H9 (cell line): ENCODE measurements at regions not wholly inside any gene's neighbourhood (a gene's known extent, or its start where the extent isn't known, plus 50 kb on each side); places are given as distances from the start of the nearest gene placed in this dataset.

Source experiments
- DNase-seq: peaks from one replicate; pipeline ENCODE4 v3.0.0-alpha.2; 2017
- H2AFZ ChIP-seq: one replicate; pipeline ENCODE4 v1.6.1; 2013; ENCODE audit warnings: mild to moderate bottlenecking, low read length, control low read depth, moderate library complexity
- H2AK5ac ChIP-seq: 2 replicates; pipeline ENCODE4 v1.6.1; 2013; ENCODE audit warnings: low read length, control low read depth, mixed read lengths; ENCODE audit not compliant: insufficient read length
- H2BK120ac ChIP-seq: one replicate; pipeline ENCODE4 v1.6.1; 2013; ENCODE audit warnings: low read depth, mild to moderate bottlenecking, low read length, control low read depth, inconsistent platforms; ENCODE audit not compliant: poor library complexity, severe bottlenecking
- H2BK12ac ChIP-seq: 2 replicates; pipeline ENCODE4 v1.6.1; 2013; ENCODE audit warnings: low read length, control low read depth, mixed read lengths, low read depth; ENCODE audit not compliant: insufficient read length
- H2BK15ac ChIP-seq: 2 replicates; pipeline ENCODE4 v1.6.1; 2013; ENCODE audit warnings: low read depth, low read length, control low read depth
- H2BK20ac ChIP-seq: one replicate; pipeline ENCODE4 v1.6.1; 2013; ENCODE audit warnings: low read depth, mild to moderate bottlenecking, low read length, control low read depth, inconsistent platforms; ENCODE audit not compliant: poor library complexity, severe bottlenecking
- H2BK5ac ChIP-seq: 2 replicates; pipeline ENCODE4 v1.6.1; 2013; ENCODE audit warnings: low read length, control low read depth, mixed read lengths; ENCODE audit not compliant: insufficient read length
- H3K14ac ChIP-seq: 2 replicates; pipeline ENCODE4 v1.6.1; 2013; ENCODE audit warnings: low read length, control low read depth; ENCODE audit not compliant: insufficient read depth
- H3K18ac ChIP-seq: 2 replicates; pipeline ENCODE4 v1.6.1; 2013; ENCODE audit warnings: low read depth, mild to moderate bottlenecking, mixed read lengths, low read length, control low read depth; ENCODE audit not compliant: insufficient read length
- H3K23ac ChIP-seq: 2 replicates; pipeline ENCODE4 v1.6.1; 2013; ENCODE audit warnings: low read length, control low read depth, mixed read lengths, low read depth; ENCODE audit not compliant: insufficient read length
- H3K23me2 ChIP-seq: 2 replicates; pipeline ENCODE4 v1.6.1; 2013; ENCODE audit warnings: low read depth, mild to moderate bottlenecking, mixed read lengths, low read length, control low read depth; ENCODE audit not compliant: insufficient read length, poor library complexity, severe bottlenecking
- H3K27ac ChIP-seq: 2 replicates; pipeline ENCODE4 v1.5.1; 2013; ENCODE audit warnings: low read length, control low read depth, mixed read lengths, low read depth; ENCODE audit not compliant: insufficient read length
- H3K27me3 ChIP-seq: 2 replicates; pipeline ENCODE4 v1.6.1; 2013; ENCODE audit warnings: low read length, control low read depth, inconsistent platforms; ENCODE audit not compliant: insufficient read depth
- H3K4ac ChIP-seq: 2 replicates; pipeline ENCODE4 v1.6.1; 2013; ENCODE audit warnings: low read depth, mild to moderate bottlenecking, control low read depth, inconsistent platforms, low read length, moderate library complexity
- H3K4me1 ChIP-seq: 2 replicates; pipeline ENCODE4 v1.6.1; 2013; ENCODE audit warnings: low read length, control low read depth, inconsistent platforms; ENCODE audit not compliant: insufficient read depth
- H3K4me2 ChIP-seq: 2 replicates; pipeline ENCODE4 v1.6.1; 2013; ENCODE audit warnings: low read length, control low read depth, mixed read lengths; ENCODE audit not compliant: insufficient read length, insufficient read depth
- H3K56ac ChIP-seq: 2 replicates; pipeline ENCODE4 v1.6.1; 2013; ENCODE audit warnings: low read depth, mild to moderate bottlenecking, mixed read lengths, low read length, control low read depth; ENCODE audit not compliant: insufficient read length
- H3K79me1 ChIP-seq: 2 replicates; pipeline ENCODE4 v1.6.1; 2013; ENCODE audit warnings: low read depth, mild to moderate bottlenecking, moderate library complexity, low read length, control low read depth, inconsistent platforms; ENCODE audit not compliant: insufficient read depth, poor library complexity, severe bottlenecking
- H3K79me2 ChIP-seq: 2 replicates; pipeline ENCODE4 v1.6.1; 2013; ENCODE audit warnings: low read length, control low read depth, inconsistent platforms; ENCODE audit not compliant: insufficient read depth
- H3K9ac ChIP-seq: 2 replicates; pipeline ENCODE4 v1.6.1; 2013; ENCODE audit warnings: low read length, control low read depth, mixed read lengths; ENCODE audit not compliant: insufficient read length; ENCODE audit errors: extremely low read depth
- H3K9me3 ChIP-seq: one replicate; pipeline ENCODE4 v1.6.1; 2013; ENCODE audit warnings: low read depth, low read length, inconsistent platforms; ENCODE audit not compliant: control insufficient read depth
- H3T11ph ChIP-seq: one replicate; pipeline ENCODE4 v1.6.1; 2013; ENCODE audit warnings: mild to moderate bottlenecking, low read length, control low read depth, inconsistent platforms
- H4K20me1 ChIP-seq: one replicate; pipeline ENCODE4 v1.6.1; 2013; ENCODE audit not compliant: control insufficient read depth, insufficient read length, insufficient read depth
- H4K5ac ChIP-seq: 2 replicates; pipeline ENCODE4 v1.6.1; 2013; ENCODE audit warnings: low read depth, mild to moderate bottlenecking, mixed read lengths, low read length, control low read depth; ENCODE audit not compliant: insufficient read length
- H4K8ac ChIP-seq: replicated peaks from 2 replicates; pipeline ENCODE4 v1.6.1; 2013; ENCODE audit warnings: low read length, control low read depth, mixed read lengths, low read depth; ENCODE audit not compliant: insufficient read length
- H4K91ac ChIP-seq: 2 replicates; pipeline ENCODE4 v1.6.1; 2013; ENCODE audit warnings: low read depth, mild to moderate bottlenecking, moderate library complexity, mixed read lengths, low read length, control low read depth; ENCODE audit not compliant: insufficient read length
- H3K27ac Mint-ChIP-seq, 3 experiments: 2 replicates in 2 of 3; 3 replicates in 1 of 3; pipeline ENCODE4 v1.8.0; 2020 to 2021; ENCODE audit warnings: mixed read lengths in 3 of 3, mild to moderate bottlenecking in 1 of 3, moderate library complexity in 1 of 3
- H3K27me3 Mint-ChIP-seq: 2 replicates; pipeline ENCODE4 v1.8.0; 2021; ENCODE audit warnings: low read depth, mild to moderate bottlenecking, moderate library complexity, mixed read lengths
- H3K36me3 Mint-ChIP-seq, 3 experiments: 2 replicates in 2 of 3; 3 replicates in 1 of 3; pipeline ENCODE4 v1.8.0; 2020 to 2021; ENCODE audit warnings: low read depth in 3 of 3, mixed read lengths in 3 of 3; ENCODE audit not compliant: insufficient read depth in 1 of 3
- H3K4me1 Mint-ChIP-seq, 2 experiments: 2 replicates each; pipeline ENCODE4 v1.8.0; 2020; ENCODE audit warnings: mixed read lengths in 2 of 2
- H3K4me3 Mint-ChIP-seq, 2 experiments: 2 replicates in 1 of 2; 3 replicates in 1 of 2; pipeline ENCODE4 v1.8.0; 2020 to 2021; ENCODE audit warnings: mild to moderate bottlenecking in 2 of 2, mixed read lengths in 2 of 2, moderate library complexity in 1 of 2
- H3K9me3 Mint-ChIP-seq, 2 experiments: 2 replicates in 1 of 2; 3 replicates in 1 of 2; pipeline ENCODE4 v1.8.0; 2020; ENCODE audit warnings: mild to moderate bottlenecking in 2 of 2, mixed read lengths in 2 of 2, moderate library complexity in 1 of 2
- CTCF ChIP-seq: fragments of 200-600 bp; sonication (generic); conservative IDR thresholded peaks from 3 replicates; pipeline ENCODE4 v1.8.0; 2021; ENCODE audit warnings: antibody characterized with exemption, mild to moderate bottlenecking

DNA sequence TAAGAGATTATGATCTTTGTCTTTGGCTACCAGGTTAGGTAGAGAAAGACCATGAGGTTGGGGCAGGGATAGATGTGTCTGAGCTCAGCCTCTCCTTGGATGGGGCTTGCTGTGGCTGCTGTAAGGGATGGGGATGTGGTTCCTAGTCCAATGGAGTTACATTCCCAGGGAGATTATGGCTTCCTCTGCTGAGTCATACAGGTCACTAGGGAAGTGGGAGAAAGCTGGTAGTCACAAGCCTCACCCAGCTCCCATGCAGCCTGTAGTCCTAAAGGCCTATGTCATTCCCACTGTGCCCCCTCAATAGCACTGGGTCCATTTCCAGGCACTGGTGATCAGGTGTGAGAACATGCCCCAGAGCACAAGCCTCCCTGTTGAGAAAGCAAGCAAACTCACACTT, 70.6 kb upstream of the CENPE start:
- H3K4me3 Mint-ChIP-seq: no peak overlapping the region
- H3K4me1 Mint-ChIP-seq: peaks cover 4 to 7% of the 10 kb centered on the region in 2 experiments; a peak in 3 of 4 replicates
- H3K27ac Mint-ChIP-seq: no peak overlapping the region
- no peak overlapping the region for H3K23ac ChIP-seq
- no peak overlapping the region for H3K56ac ChIP-seq
- H3K9me3 Mint-ChIP-seq: peaks cover 0 to 16% of the 10 kb centered on the region in 2 experiments; a peak in 4 of 5 replicates
- H3K27ac ChIP-seq: no peak overlapping the region
- no peaks in the 10 kb centered on the region for H3K27me3 ChIP-seq
- no peak overlapping the region for H2AFZ ChIP-seq
- no peaks in the 10 kb centered on the region for H4K20me1 ChIP-seq
- H3K23me2 ChIP-seq: no peaks in the 10 kb centered on the region
- no peak overlapping the region for H2BK120ac ChIP-seq
- H3T11ph ChIP-seq: no peak overlapping the region
- H4K8ac ChIP-seq: no peak overlapping the region
- peaks cover 6 to 21% (median 20%) of the 10 kb centered on the region in 3 experiments for H3K36me3 Mint-ChIP-seq
- H3K4me1 ChIP-seq: no peaks in the 10 kb centered on the region
- no peak overlapping the region for H3K9ac ChIP-seq
- no peak overlapping the region for H2AK5ac ChIP-seq
- H3K79me2 ChIP-seq: no peaks in the 10 kb centered on the region; the same call in 1 of the 2 replicates
- no peak overlapping the region for H2BK5ac ChIP-seq
- no peak overlapping the region for H3K4ac ChIP-seq
- no peaks in the 10 kb centered on the region for H3K79me1 ChIP-seq
- no peak overlapping the region for H3K14ac ChIP-seq
- no peak for TF ChIP-seq CTCF
- H4K91ac ChIP-seq: no peak overlapping the region
- H2BK20ac ChIP-seq: no peak overlapping the region
- no peaks in the 10 kb centered on the region for H3K27me3 Mint-ChIP-seq
- no peak overlapping the region for H2BK12ac ChIP-seq
- DNase-seq: no peak
- H3K9me3 ChIP-seq: no peaks in the 10 kb centered on the region
- no peak overlapping the region for H4K5ac ChIP-seq
- H3K4me2 ChIP-seq: no peak overlapping the region
- H3K18ac ChIP-seq: no peak overlapping the region
- no peak overlapping the region for H2BK15ac ChIP-seq
